Right ventricle myocardium inferior (tissue), 1 donor: ENCODE measurements at regions not wholly inside any gene's neighbourhood (a gene's known extent, or its start where the extent isn't known, plus 50 kb on each side); places are given as distances from the start of the nearest gene placed in this dataset.

Experiments used
- ATAC-seq: fragments of 200-7000 bp; cut with Tn5 transposase; one replicate; pipeline ENCODE4 v1.9.1; 2020; ENCODE audit warnings: mild to moderate bottlenecking, moderate library complexity
- DNase-seq: peaks from one replicate; pipeline ENCODE4 v3.0.0; 2021; ENCODE audit errors: missing footprints
- intact Hi-C: fragments of 100-400 bp; cut with DNase I; formaldehyde crosslinking; loops from one replicate; pipeline ENCODE4 v1.11.0; 2022
- donor health status: DM: no; HTN: yes; CAD: no; lungs with severe emphysema.

GRCh38 chr15:93505506-93505905 is 416.5 kb upstream of the RGMA start:
- no peak for DNase-seq
- intact Hi-C loops = no loop called here
- ATAC-seq = no peak

GRCh38 chr15:93501946-93502345 is 412.9 kb upstream of the RGMA start:
- intact Hi-C loops = no loop called here
- no peak for ATAC-seq
- no peak for DNase-seq

GRCh38 chr15:93500155-93500554 is 411.1 kb upstream of the RGMA start:
- no peak for ATAC-seq
- intact Hi-C loops = no loop called here
- no peak for DNase-seq

- no peak for DNase-seq
- no peak for ATAC-seq
- intact Hi-C loops = no loop called here
These were observed 408.3 kb upstream of the RGMA start for GRCh38 chr15:93497291-93497690.

DNA sequence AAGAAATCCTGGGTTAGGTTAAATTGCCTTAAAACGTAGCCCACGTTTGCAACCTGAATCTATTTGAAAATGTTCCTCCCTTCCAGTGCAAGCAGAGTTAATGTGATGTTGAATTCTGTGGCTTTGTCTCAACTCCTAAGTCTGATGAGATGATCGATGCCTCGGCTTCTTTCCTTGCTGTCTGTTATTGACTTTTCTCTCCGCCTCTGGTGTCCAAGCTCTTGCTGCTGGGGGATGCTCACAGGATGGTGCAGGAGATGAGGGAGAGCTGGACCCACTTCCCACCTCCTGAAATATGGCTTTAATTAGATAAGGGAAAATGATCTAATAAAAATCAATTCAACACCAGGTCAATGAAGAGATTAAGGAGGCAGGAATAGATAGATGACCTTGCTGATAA is 407.9 kb upstream of the RGMA start:
- DNase-seq (no peak), ATAC-seq (no peak)
- intact Hi-C loops = no loop called here

- ATAC-seq = peak; percentile 86
- intact Hi-C loops = no loop called here
- DNase-seq = no peak
These were observed 407.0 kb upstream of the RGMA start for GRCh38 chr15:93495799-93496637.

DNA sequence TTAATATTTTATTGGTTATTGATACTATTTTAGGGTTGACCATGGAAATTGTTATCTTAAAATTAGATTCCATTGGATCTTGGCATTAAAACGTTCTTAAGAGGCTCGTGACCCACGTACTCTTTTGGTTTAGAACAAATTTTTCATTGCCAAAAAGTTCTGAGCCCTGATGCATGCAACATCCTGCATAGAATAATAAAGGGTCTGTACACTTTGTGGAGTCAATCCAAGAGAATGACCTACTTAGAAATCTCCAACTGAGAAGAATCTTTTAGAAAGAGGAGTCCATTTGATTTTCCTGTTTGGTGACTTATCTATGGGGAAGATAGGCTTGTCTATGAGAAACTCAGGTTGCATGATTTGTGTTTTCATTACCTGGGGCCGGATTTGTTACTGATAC is 404.2 kb upstream of the RGMA start:
- intact Hi-C loops = no loop called here
- no peak for ATAC-seq
- DNase-seq = no peak

DNA sequence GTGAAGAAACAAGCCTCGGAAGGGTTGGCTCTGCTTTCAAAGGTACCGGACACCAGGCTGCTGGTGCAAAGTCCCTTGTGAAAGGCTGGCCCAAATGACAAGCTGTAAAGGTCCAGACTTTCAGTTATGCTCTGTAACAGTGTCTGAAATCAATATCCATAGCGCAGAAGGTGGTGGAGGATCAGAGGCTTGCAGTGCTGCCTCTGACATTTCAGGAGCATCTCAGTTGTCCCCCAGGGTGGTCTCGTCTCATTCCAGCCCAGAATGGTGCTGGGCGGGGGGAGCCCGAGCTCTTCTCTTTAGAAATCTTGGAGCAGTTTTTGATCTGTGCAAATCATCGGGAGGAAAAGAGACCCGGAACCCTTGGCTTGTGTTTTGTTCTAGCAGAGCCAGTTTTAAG is 402.3 kb upstream of the RGMA start:
- DNase-seq (no peak), ATAC-seq (no peak)
- intact Hi-C loops = no loop called here

- DNase-seq (no peak), ATAC-seq (no peak)
- intact Hi-C loops = loop anchor here (5.0 to 10.0 kb wide), 4 partner anchors 401 to 626 kb away; partner anchors contain the start of gene RGMA
These were observed 399.3 kb upstream of the RGMA start for GRCh38 chr15:93488296-93488713.

DNA sequence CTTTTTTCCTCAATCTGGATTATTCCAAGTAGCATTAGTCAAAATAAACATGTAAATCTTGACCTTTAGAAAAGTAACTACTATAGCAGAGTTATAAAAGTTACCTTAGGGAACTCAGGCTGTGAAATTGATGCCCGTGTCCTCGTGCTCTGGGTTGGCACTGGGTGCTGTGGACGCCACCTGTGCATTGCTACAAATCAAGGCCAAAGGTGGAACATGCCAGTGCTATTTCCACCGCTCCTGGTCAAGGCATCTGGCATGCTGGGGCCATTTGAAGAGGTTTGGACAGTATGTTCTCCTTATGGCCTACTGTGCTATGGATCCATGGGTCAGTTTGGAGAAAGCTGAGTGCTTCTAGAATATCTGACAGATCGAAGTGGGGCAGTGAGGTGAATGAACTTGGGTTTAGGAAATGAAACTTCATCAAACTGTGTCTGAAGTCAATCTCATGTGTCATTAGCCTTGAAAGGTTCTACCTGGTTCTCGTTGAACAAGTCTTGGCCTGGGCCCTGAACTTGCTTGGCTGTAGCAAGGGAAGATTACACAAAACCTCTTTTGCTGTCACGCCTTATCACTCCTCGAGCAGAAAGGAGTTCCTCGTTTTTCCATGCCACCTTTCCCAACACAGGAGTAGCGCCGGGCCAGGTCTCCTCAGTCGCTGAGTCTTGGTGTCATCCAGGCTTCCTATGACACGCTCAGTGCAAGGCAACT is 397.6 kb upstream of the RGMA start:
- intact Hi-C loops = loop anchor here (5.0 to 10.0 kb wide), 4 partner anchors 399 to 628 kb away; partner anchors contain the start of gene RGMA
- DNase-seq (no peak), ATAC-seq (no peak)

DNA sequence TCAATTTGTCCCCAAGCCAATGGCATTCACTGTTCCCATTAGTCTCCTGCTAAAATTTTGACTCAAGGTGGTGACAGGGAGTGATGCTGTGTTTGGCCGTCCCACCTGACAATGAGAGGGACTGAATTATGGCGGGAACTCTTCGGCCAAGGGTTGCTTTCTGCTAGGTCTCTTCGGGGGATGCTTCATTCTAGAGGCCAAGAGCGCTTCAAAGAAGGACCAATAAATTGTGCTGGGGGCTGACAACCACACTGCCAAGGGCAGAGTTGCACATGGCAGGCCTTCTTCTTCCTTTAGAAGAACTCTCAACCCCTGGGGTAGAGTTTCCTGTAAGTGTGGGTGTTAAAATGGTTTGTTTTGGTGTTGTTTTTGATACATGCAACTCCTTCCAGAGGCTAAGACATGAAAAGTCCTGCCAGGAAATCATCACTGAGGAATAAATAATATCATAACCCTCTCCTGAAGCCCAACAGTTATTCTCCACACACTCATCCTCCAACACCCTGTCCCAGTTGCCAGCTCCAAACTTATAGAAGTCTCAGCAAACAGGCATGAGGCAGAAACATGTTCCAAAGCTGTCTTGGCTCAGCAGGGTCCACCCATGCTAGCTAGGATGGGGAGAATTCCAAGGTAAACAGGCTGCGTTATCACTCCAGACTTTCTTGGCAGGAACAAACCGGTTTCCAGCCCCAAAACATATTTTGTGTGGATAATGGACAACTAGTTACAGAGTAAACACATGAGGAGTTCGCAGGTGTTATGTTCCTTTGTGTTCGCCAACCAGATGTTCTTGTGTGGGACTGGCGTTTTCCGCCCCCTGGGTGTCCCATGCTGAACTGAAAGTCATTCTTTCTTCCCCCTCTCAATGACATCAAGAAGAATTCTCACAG is 396.7 kb upstream of the RGMA start:
- ATAC-seq (peak; percentile 91), DNase-seq (no peak)
- intact Hi-C loops = loop anchor here (5.0 to 10.0 kb wide), 4 partner anchors 398 to 629 kb away; partner anchors contain the start of gene RGMA

DNA sequence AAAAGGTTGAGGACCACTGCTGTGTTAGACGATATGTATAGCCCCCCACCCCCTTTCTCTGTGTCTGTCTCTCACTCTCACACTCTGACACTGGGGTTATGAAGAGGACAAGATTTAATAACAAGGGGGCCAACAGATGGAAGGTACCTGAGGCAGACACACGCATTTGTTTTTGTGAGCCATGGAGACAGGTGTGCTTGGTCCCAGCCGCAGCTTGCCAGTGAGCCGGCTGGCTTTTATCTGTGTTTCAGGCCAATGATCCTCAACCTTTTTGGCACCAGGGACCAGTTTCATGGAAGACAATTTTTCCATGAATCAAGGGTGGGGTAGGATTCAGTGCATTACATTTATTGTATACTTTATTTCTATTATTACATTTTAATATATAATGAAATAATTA is 394.9 kb upstream of the RGMA start:
- intact Hi-C loops = loop anchor here (10.0 kb wide), 2 partner anchors 501 to 631 kb away; no protein-coding TSS in a partner anchor
- no peak for DNase-seq
- no peak for ATAC-seq

- DNase-seq = no peak
- ATAC-seq = no peak
- intact Hi-C loops = loop anchor here (10.0 kb wide), 2 partner anchors 502 to 632 kb away; no protein-coding TSS in a partner anchor
These were observed 393.7 kb upstream of the RGMA start for GRCh38 chr15:93482731-93483130.

DNA sequence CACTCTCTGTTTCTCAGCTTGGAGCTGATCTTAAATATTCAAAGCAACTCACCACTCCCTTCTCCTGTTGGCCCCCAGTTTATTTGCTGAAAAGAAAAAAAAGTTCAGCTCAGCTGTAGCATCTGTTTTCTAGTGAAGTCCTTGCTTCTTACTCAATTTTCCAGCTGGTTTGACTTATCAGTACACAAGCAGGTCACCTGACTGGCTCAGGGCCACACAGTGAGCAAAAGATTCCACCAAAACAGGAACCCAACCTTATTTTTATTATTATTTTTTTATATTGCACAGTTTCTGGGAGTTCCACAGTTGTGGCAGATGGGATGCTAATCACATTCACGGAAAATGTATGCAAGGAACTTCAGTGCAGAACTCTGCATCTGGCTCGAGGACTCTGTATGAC is 390.7 kb upstream of the RGMA start:
- intact Hi-C loops = loop anchor here (10.0 kb wide), 2 partner anchors 505 to 635 kb away; no protein-coding TSS in a partner anchor
- peak; percentile 67 for DNase-seq

GRCh38 chr15:93478947-93479346 is 389.9 kb upstream of the RGMA start:
- intact Hi-C loops = no loop called here
- DNase-seq (no peak), ATAC-seq (no peak)

More for the DNA sequence above, 390.7 kb upstream of the RGMA start:
- peak; percentile 73 for ATAC-seq

DNA sequence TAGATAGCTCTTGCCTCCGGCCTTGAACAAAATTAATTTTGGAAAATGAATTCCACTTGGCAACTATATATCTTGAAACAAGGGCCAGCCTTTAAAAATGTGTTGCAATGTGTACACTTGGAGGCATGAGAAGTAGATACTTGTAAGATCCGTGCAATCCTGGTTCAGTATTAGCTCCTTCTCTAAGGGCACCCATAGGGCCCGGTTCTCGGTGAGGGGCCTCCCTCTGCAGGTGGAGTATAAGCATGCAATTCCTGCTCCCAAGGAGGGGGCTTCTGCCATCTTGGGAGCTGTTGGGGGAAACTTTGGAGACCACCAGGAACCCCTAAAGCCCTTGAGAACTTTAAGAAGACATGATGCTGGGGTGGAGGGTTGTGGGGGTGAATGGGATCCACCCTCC is 388.7 kb upstream of the RGMA start:
- intact Hi-C loops = no loop called here
- ATAC-seq (peak; percentile 72), DNase-seq (no peak)

DNA sequence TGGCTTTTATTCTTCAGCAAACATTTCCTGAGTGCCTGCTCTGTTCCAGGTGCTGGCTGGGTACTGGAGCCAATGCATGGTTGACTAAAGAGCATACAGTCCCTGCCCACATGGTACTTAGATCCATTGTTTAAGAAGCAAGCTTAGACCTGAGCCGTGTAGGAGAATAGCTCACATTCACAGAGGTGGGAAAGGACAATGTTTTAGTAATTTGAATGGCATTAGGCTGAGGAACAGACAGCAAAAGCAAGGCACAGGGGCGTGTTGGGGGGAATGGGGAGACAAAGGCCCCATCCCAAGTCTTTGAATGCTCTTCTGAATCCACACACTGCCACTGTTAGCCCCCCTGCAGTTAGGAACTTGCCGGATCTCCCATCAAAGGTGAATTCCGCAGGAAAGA is 388.2 kb upstream of the RGMA start:
- intact Hi-C loops = no loop called here
- ATAC-seq = no peak

GRCh38 chr15:93476491-93477177 is 387.6 kb upstream of the RGMA start:
- intact Hi-C loops = no loop called here
- DNase-seq = no peak
- ATAC-seq = no peak

More for the DNA sequence above, 388.2 kb upstream of the RGMA start:
- no peak for DNase-seq
